DMS153 treated with DMSO at 0.1 percent for 48 hours (cell line): ENCODE measurements at regions not wholly inside any gene's neighbourhood (a gene's known extent, or its start where the extent isn't known, plus 50 kb on each side); places are given as distances from the start of the nearest gene placed in this dataset.
"Not testable (repeated sequence)": the region's sequence is repeated elsewhere in the genome, so short reads cannot be mapped to it uniquely, and the experiment has no call there.

ENCODE experiments used
- DNase-seq: peaks from one replicate; lab custom pipeline; 2025; ENCODE audit not compliant: unreplicated experiment; lab: John Stamatoyannopoulos, UW

GRCh38 chr20:12112665-12113064, 195.0 kb downstream of the BTBD3 start:
- no peak for DNase-seq

- no peak for DNase-seq
Observed at GRCh38 chr20:12113075-12113467, 195.4 kb downstream of the BTBD3 start.

GRCh38 chr20:12113468-12114371, 196.0 kb downstream of the BTBD3 start:
- DNase-seq = no peak

DNA sequence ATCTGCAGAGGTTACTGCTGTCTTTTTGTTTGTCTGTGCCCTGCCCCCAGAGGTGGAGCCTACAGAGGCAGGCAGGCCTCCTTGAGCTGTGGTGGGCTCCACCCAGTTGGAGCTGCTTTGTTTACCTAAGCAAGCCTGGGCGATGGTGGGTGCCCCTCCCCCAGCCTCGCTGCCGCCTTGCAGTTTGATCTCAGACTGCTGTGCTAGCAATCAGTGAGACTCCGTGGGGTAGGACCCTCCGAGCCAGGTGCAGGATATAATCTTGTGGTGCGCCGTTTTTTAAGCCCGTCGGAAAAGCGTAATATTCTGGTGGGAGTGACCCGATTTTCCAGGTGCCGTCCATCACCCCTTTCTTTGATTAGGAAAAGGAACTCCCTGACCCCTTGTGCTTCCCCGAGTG, 211.4 kb downstream of the BTBD3 start:
- DNase-seq = not testable (repeated sequence)

DNA sequence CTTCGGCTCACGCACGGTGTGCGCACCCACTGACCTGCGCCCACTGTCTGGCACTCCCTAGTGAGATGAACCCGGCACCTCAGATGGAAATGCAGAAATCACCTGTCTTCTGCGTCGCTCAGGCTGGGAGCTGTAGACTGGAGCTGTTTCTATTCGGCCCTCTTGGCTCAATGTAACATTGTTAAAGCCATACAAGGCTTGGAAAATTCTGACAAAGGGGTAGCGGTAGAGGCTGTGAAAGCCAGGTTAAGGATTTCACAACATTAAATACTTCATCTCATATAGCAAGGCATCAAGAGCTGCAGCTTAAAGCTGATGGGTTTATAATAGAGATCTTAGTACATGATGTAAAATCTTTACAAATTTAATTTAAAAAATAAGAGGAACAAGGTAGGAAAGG, 211.8 kb downstream of the BTBD3 start:
- not testable (repeated sequence) for DNase-seq

DNA sequence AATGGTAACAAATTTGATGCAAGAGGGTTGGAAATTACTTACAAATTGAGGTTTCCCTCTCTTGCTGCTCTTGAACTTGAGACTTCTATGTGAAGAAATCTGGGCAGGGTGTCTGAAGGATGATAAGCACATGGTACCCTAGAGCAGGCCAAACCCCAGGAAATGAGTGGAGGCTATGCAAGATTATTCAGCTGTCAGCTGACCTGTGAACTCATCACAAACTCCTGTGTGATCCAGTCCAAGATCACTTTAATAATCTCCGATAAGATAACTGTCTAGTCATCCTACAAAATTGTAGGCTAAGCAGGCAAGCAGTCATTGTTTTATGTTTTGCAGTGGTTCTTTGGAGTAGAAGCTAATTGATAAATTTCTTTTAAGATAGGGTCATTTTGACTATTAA, 213.1 kb downstream of the BTBD3 start:
- DNase-seq = no peak

- no peak for DNase-seq
Observed at GRCh38 chr20:12133553-12133952, 215.9 kb downstream of the BTBD3 start.

- DNase-seq = not testable (repeated sequence)
Observed at GRCh38 chr20:12145951-12146350, 228.3 kb downstream of the BTBD3 start.

DNA sequence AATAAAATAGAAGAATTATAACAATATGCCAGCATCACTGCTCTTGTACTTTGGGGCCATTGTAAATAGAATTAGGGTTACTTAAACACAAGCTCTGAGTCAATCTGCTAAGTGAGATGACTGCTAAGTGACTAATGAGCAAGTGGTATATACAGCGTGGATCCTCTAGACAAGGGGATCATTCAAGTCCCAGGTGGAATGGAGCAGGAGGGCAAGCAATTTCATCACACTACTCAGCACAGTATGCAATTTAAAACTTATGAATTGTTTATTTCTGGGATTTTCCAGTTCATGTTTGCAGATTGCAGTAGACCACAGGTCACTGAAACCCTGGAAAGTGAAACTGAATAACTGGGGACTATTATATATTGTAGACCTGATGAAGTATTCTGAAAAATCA, 235.3 kb downstream of the BTBD3 start:
- no peak for DNase-seq

GRCh38 chr20:12153628-12154027, 235.9 kb downstream of the BTBD3 start:
- DNase-seq = peak; percentile 22

GRCh38 chr20:12156252-12156651, 238.6 kb downstream of the BTBD3 start:
- DNase-seq = no peak

- no peak for DNase-seq
Observed at GRCh38 chr20:12159261-12159660, 241.6 kb downstream of the BTBD3 start.

- no peak for DNase-seq
Observed at GRCh38 chr20:12161734-12162133, 244.0 kb downstream of the BTBD3 start.

DNA sequence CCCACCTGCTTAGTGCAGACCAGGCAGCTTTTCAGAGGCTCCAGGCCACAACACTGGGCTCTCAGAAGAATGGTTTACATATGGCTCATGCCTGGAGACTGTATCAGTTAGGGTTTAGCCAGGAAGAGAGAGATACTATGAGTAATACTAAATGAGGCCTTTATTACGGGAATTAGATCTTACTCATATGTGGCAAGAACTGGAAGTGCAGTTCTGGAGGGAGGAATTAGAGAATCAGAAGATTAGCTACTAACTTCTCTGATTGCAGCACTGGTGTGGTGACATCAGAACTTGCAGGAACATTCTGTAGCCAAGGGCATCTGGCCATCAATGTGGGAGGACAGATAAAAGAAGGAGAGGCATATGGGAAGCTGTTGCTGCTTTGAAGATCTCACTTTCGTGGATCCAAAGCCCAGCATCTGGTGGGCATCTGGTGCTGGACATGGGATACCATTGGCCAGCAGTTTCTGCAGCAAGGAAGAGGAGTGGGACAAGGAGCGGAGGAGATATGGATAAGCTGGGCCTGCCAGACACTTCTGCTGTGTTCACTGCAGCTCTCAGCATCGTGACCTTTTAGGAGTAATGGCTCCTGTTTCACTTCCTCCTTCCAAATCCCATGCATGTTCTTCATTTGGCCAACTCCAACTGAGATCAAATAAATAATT, 248.5 kb downstream of the BTBD3 start:
- DNase-seq = no peak

GRCh38 chr20:12170406-12170805, 252.7 kb downstream of the BTBD3 start:
- no peak for DNase-seq

DNA sequence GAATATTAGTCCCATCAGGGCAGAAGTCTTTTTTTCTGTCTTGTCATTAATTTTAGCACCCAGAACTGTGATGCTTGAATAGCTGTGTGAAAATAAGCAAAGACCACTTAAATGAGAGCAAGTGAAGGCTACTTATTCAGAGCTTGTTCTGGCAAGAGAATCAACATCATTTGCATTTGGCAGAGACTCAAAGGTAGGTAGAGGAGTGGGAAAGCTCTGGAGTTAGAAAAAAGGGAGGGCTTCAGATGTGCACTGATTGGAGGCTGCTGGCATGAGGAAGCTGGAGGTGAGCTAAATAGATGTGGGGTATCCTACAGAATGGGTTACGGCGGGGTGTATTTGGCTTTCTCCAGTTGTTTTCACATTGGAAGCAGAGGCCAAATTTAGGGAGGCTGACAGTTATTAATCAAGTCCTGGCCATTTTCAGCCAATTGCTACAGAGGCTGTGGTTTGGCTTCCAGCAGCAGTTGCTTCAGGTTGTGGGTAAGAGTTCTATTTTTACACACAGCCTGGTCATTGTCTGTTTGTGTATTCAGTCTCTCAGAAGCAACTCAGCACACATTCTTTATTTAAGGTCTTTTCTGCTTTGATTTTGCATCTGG, 254.3 kb downstream of the BTBD3 start:
- peak; percentile 87 for DNase-seq

GRCh38 chr20:12173347-12174012, 255.8 kb downstream of the BTBD3 start:
- peak; percentile 24 for DNase-seq

- no peak for DNase-seq
Observed at GRCh38 chr20:12175538-12175937, 257.8 kb downstream of the BTBD3 start.

DNA sequence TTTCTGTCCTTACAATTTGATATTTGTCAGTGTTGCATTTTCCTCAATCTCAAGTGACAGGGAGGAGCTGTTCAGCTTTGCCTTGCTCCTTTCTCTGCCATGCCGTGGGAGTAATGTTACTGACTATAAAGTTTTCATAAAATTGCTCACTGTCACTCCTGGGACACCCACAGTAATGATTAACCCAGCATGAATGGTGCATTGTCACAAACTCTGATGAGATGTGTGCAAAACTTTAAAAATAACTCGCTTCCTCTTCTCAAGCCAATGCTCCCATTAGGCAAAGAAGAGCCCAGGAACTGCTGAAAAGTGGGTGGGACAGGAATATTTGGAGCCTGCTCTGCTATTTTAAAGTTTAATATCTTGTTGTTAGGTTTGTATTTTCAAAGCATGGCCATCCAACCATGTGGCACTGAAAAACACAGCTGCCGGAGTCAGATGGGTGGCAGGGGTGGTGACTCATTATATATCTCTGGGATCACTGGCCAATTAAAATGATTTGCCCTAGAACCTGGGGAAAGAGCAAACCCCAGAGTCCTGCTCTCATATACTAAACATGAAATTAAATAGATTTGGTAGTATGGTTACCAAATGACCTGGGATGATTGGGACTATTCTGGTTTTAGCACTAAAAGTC, 260.1 kb downstream of the BTBD3 start:
- no peak for DNase-seq

DNA sequence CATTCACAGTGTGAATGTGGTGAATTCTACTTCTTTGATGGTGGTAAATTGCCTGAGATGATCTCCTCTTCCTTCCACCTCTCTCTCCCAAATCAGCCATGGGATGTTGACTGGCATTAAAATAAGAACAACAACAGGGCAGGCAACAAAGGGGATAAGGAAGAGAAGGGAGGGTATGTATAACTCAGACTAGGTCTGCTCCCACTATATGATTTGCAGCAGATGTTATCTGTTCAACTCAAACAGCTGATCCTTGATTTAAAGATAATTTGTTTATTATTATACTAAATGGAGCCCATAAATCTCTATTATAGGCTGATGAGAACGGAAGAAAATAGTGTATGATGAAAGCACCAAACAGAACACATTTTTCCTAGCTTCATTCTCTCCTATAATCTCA, 262.0 kb downstream of the BTBD3 start:
- no peak for DNase-seq

DNA sequence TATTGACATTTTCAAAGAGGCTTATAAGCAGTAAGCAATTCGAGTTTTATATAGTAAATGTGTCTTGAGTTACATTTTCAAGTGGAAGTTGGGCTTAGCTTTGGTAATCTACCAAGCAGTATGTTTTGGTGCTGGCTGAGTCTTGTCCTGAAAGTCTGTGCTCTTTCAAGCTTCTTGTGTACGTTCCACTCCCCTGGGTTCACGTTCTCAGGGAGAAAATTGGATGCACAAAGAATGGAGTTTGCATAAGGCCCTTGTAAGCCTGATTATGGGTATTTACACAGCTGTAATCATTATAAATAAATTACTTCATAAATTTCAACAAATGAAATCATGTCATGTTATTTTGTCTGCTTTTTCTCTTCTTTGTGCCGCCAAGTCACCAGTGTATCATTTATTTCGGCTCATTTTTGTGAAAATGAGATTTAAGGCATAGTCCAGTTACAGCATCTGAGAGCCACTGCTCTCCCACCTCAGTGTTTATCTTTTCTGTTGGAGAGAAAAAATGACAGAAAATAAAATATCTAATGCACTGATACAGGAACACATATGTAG, 262.5 kb downstream of the BTBD3 start:
- peak; percentile 55 for DNase-seq
